H1 (cell line): ENCODE measurements at regions not wholly inside any gene's neighbourhood (a gene's known extent, or its start where the extent isn't known, plus 50 kb on each side); places are given as distances from the start of the nearest gene placed in this dataset.

ENCODE experiments used
- CTCF ChIA-PET: fragments of 300-600 bp; sonication (Branson Sonifier 250); formaldehyde crosslinking; loops from one replicate; lab custom pipeline; 2021; ENCODE audit not compliant: partially characterized antibody; lab: Charles Lee
- POLR2A ChIA-PET: fragments of 300-600 bp; sonication (Branson Sonifier 250); formaldehyde crosslinking; loops from one replicate; lab custom pipeline; 2021; ENCODE audit warnings: inconsistent platforms; ENCODE audit not compliant: partially characterized antibody; lab: Charles Lee
- DNase-seq, 2 experiments: peaks; one replicate each; pipeline versions ENCODE4 v3.0.0 to v3.0.0-alpha.2; 2010 to 2022; ENCODE audit warnings: low spot score in 2 of 2, low read depth in 1 of 2, mixed read lengths in 1 of 2
- FAIRE-seq: peaks from 2 replicates; lab custom pipeline; 2011; peaks lifted over from hg19 to GRCh38; lab: Jason Lieb, UNC
- H2AFZ ChIP-seq: 2 replicates; pipeline ENCODE4 v1.8.1; 2012; ENCODE audit warnings: low read length, inconsistent platforms
- H2AK5ac ChIP-seq: 2 replicates; pipeline ENCODE4 v1.6.1; 2013; ENCODE audit warnings: low read depth, low read length
- H2BK120ac ChIP-seq: replicated peaks from 2 replicates; pipeline ENCODE3; 2013; ENCODE audit warnings: low read depth, low read length, inconsistent platforms
- H2BK12ac ChIP-seq: 2 replicates; pipeline ENCODE4 v1.6.1; 2013; ENCODE audit warnings: low read depth, low read length
- H2BK15ac ChIP-seq: 2 replicates; pipeline ENCODE4 v1.6.1; 2013; ENCODE audit warnings: low read length
- H2BK20ac ChIP-seq: 2 replicates; pipeline ENCODE4 v1.6.1; 2013; ENCODE audit warnings: low read length
- H2BK5ac ChIP-seq: 2 replicates; pipeline ENCODE4 v1.6.1; 2013; ENCODE audit warnings: low read depth, low read length
- H3K14ac ChIP-seq: 2 replicates; pipeline ENCODE4 v1.6.1; 2013; ENCODE audit warnings: inconsistent platforms; ENCODE audit not compliant: insufficient read length
- H3K18ac ChIP-seq: 2 replicates; pipeline ENCODE4 v1.6.1; 2013; ENCODE audit warnings: low read length; ENCODE audit errors: extremely low read depth
- H3K23ac ChIP-seq: 2 replicates; pipeline ENCODE4 v1.6.1; 2013; ENCODE audit warnings: inconsistent platforms; ENCODE audit not compliant: insufficient read length
- H3K23me2 ChIP-seq: 2 replicates; pipeline ENCODE4 v1.6.1; 2013; ENCODE audit warnings: low read depth, low read length
- H3K27ac ChIP-seq: 2 replicates; pipeline ENCODE4 v1.6.1; 2011; ENCODE audit warnings: low read depth, low read length, inconsistent platforms
- H3K27me3 ChIP-seq, 4 experiments: replicated peaks in 1 of 4; 1 replicate in 1 of 4; 2 replicates in 3 of 4; pipeline versions ENCODE4 v1.6.1 to v1.8.1; 2011 to 2013; ENCODE audit warnings: low read length in 3 of 4, mild to moderate bottlenecking in 3 of 4, inconsistent platforms in 2 of 4, mixed read lengths in 2 of 4, moderate library complexity in 1 of 4; ENCODE audit not compliant: control insufficient read depth in 3 of 4, insufficient read depth in 3 of 4; ENCODE audit errors: extremely low read depth in 1 of 4
- H3K36me3 ChIP-seq, 4 experiments: 2 replicates each; pipeline versions ENCODE4 v1.6.1 to v1.8.1; 2011 to 2013; ENCODE audit warnings: mild to moderate bottlenecking in 4 of 4, low read length in 3 of 4, moderate library complexity in 2 of 4, control low read depth in 1 of 4, inconsistent platforms in 1 of 4; ENCODE audit not compliant: insufficient read depth in 4 of 4, control insufficient read depth in 2 of 4
- H3K4ac ChIP-seq: replicated peaks from 2 replicates; pipeline ENCODE3; 2013; ENCODE audit warnings: low read length, low read depth, mixed read lengths, inconsistent platforms; ENCODE audit not compliant: insufficient read length
- H3K4me1 ChIP-seq, 4 experiments: replicated peaks in 1 of 4; 1 replicate in 1 of 4; 2 replicates in 3 of 4; pipeline versions ENCODE4 v1.6.1 to v1.8.1; 2011 to 2013; ENCODE audit warnings: low read length in 3 of 4, inconsistent platforms in 2 of 4, mixed read lengths in 1 of 4; ENCODE audit not compliant: insufficient read depth in 4 of 4, control insufficient read depth in 3 of 4
- H3K4me2 ChIP-seq, 2 experiments: 2 replicates each; pipeline versions ENCODE4 v1.6.1 to v1.8.1; 2011 to 2013; ENCODE audit warnings: low read depth in 2 of 2, low read length in 2 of 2, control low read depth in 1 of 2, inconsistent platforms in 1 of 2, mild to moderate bottlenecking in 1 of 2; ENCODE audit not compliant: insufficient read depth in 1 of 2
- H3K4me3 ChIP-seq, 4 experiments: fragments of 200-600, 300-600 bp in 1 of 4; sonication (generic), shearing (Covaris generic), sonication (Bioruptor Twin) in 1 of 4; 2 replicates each; pipeline versions ENCODE4 v1.5.1 to v1.8.1; 2011 to 2016; ENCODE audit warnings: low read length in 4 of 4, low read depth in 3 of 4, control low read depth in 2 of 4, inconsistent platforms in 2 of 4, mild to moderate bottlenecking in 2 of 4, mixed read lengths in 1 of 4, moderate library complexity in 1 of 4; ENCODE audit not compliant: insufficient read depth in 2 of 4; ENCODE audit errors: extremely low read depth in 1 of 4
- H3K56ac ChIP-seq: replicated peaks from 2 replicates; pipeline ENCODE3; 2013; ENCODE audit warnings: low read depth, mild to moderate bottlenecking, mixed read lengths, low read length, inconsistent platforms; ENCODE audit not compliant: insufficient read length
- H3K79me1 ChIP-seq: 2 replicates; pipeline ENCODE4 v1.6.1; 2013; ENCODE audit warnings: low read depth, low read length, control low read depth
- H3K79me2 ChIP-seq, 2 experiments: 2 replicates each; pipeline versions ENCODE4 v1.6.1 to v1.8.1; 2012 to 2013; ENCODE audit warnings: low read length in 2 of 2, mild to moderate bottlenecking in 2 of 2, inconsistent platforms in 1 of 2; ENCODE audit not compliant: insufficient read depth in 2 of 2, control insufficient read depth in 1 of 2
- H3K9ac ChIP-seq, 4 experiments: replicated peaks in 1 of 4; 1 replicate in 1 of 4; 2 replicates in 3 of 4; pipeline versions ENCODE4 v1.6.1 to v1.8.1; 2011 to 2013; ENCODE audit warnings: low read depth in 3 of 4, low read length in 3 of 4, control low read depth in 2 of 4, mild to moderate bottlenecking in 2 of 4, moderate library complexity in 2 of 4, inconsistent platforms in 1 of 4; ENCODE audit errors: extremely low read depth in 1 of 4
- H3K9me3 ChIP-seq, 2 experiments: 2 replicates each; pipeline versions ENCODE4 v1.6.1 to v1.8.1; 2012 to 2013; ENCODE audit warnings: mild to moderate bottlenecking in 2 of 2, moderate library complexity in 2 of 2, control low read depth in 1 of 2, inconsistent platforms in 1 of 2, low read depth in 1 of 2, low read length in 1 of 2, mixed read lengths in 1 of 2; ENCODE audit not compliant: insufficient read depth in 2 of 2
- H4K20me1 ChIP-seq, 2 experiments: replicated peaks in 1 of 2; 2 replicates each; pipeline versions ENCODE3 to v1.8.1; 2011 to 2013; ENCODE audit warnings: inconsistent platforms in 2 of 2, low read length in 2 of 2, mild to moderate bottlenecking in 1 of 2; ENCODE audit not compliant: insufficient read depth in 2 of 2, control insufficient read depth in 1 of 2
- H4K5ac ChIP-seq: 2 replicates; pipeline ENCODE4 v1.6.1; 2013; ENCODE audit warnings: low read length, low read depth, mixed read lengths, inconsistent platforms; ENCODE audit not compliant: insufficient read length
- H4K8ac ChIP-seq: 2 replicates; pipeline ENCODE4 v1.8.0; 2013; ENCODE audit warnings: mild to moderate bottlenecking, moderate library complexity, low read length, inconsistent platforms; ENCODE audit not compliant: insufficient read depth; ENCODE audit errors: extremely low read depth
- H4K91ac ChIP-seq: replicated peaks from 2 replicates; pipeline ENCODE3; 2013; ENCODE audit warnings: low read length, mixed read lengths, inconsistent platforms; ENCODE audit not compliant: insufficient read length
- RXRA ChIP-seq: IDR thresholded peaks from 2 replicates; pipeline ENCODE4 v1.6.1; 2011; ENCODE audit warnings: low read depth, mild to moderate bottlenecking, low read length, moderate library complexity; ENCODE audit not compliant: insufficient read depth
- WGBS, 2 experiments: shearing (Covaris generic) in 1 of 2; methylation state at CpG; one replicate each; pipeline versions ENCODE4 v1.1.6 to v1.1.7; 2013 to 2015; ENCODE audit warnings: low lambda C conversion rate in 2 of 2, mixed read lengths in 2 of 2, inconsistent platforms in 1 of 2, low coverage in 1 of 2, missing lambda C conversion rate in 1 of 2; ENCODE audit not compliant: insufficient replicate concordance in 2 of 2, insufficient coverage in 1 of 2, insufficient read length in 1 of 2; ENCODE audit errors: extremely low coverage in 1 of 2, missing lambda C conversion rate in 1 of 2; 5-methylcytosine and 5-hydroxymethylcytosine counted together

DNA sequence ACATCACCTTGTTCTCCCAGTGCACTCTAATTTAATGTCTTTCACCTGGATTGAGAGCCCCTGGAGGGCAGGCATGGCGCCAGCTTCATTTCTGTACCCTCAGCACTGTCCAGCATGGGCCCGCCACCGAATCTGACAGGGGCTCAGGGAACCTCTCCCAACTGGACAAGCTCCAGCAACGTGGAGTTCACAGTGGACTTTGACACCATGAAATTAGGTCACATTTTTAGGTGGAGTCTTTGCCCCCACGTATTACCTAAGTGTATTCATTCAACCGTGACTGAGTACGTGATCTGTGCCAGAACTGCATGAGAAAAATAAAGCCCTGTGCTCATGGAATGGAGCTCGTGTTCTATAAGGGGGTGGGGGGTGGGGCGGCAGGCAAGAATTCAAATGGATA, 94.1 kb upstream of the ATP2B2 start:
- H3K36me3 ChIP-seq: no peaks in the 10 kb centered on the region
- no peak overlapping the region for H2BK20ac ChIP-seq
- peaks cover 0 to 4% of the 10 kb centered on the region in 2 experiments for H4K20me1 ChIP-seq
- H2AFZ ChIP-seq: no peak overlapping the region
- no peak overlapping the region for H3K9ac ChIP-seq
- FAIRE-seq: no peak
- H3K56ac ChIP-seq: no peak overlapping the region
- H3K4me3 ChIP-seq: no peak overlapping the region
- H3K14ac ChIP-seq: no peak overlapping the region
- H3K79me2 ChIP-seq: no peaks in the 10 kb centered on the region
- no peaks in the 10 kb centered on the region for H3K79me1 ChIP-seq
- no peak for DNase-seq
- 79% methylated on average over 9 of the region's 9 CpGs; no CpG with 5 or more reads in 1 of the 2 experiments for WGBS, 2 experiments
- H2BK120ac ChIP-seq: no peak overlapping the region
- H3K27me3 ChIP-seq: no peaks in the 10 kb centered on the region; a peak in 1 of 7 replicates
- POLR2A ChIA-PET: no interaction called here
- peaks cover 0 to 6% (median 1%) of the 10 kb centered on the region in 4 experiments; a peak in 2 of 7 replicates for H3K4me1 ChIP-seq
- no peak for TF ChIP-seq RXRA
- CTCF ChIA-PET: interaction anchor here (0.6 to 5.6 kb wide), 9 partner anchors 8 to 165 kb away, joined by 3 to 20 read pairs (median 3); no protein-coding TSS in a partner anchor
- no peak overlapping the region for H2AK5ac ChIP-seq
- no peak overlapping the region for H2BK12ac ChIP-seq
- no peak overlapping the region for H3K4ac ChIP-seq
- no peak overlapping the region for H3K23ac ChIP-seq
- no peak overlapping the region for H3K18ac ChIP-seq
- no peaks in the 10 kb centered on the region for H3K9me3 ChIP-seq
- no peak overlapping the region for H4K91ac ChIP-seq
- no peak overlapping the region for H4K5ac ChIP-seq
- H3K23me2 ChIP-seq: no peaks in the 10 kb centered on the region; the same call in 1 of the 2 replicates
- H2BK5ac ChIP-seq: no peak overlapping the region
- H3K27ac ChIP-seq: no peak overlapping the region
- H3K4me2 ChIP-seq: no peak overlapping the region
- no peak overlapping the region for H4K8ac ChIP-seq
- H2BK15ac ChIP-seq: no peak overlapping the region
